Naive thymus-derived CD4-positive, alpha-beta T cell (primary cell): ENCODE measurements at regions not wholly inside any gene's neighbourhood (a gene's known extent, or its start where the extent isn't known, plus 50 kb on each side); places are given as distances from the start of the nearest gene placed in this dataset.

Experiments
- ATAC-seq: fragments of 150-1000 bp; cut with Tn5 transposase; 2 replicates; pipeline ENCODE4 v1.10.0; 2021; ENCODE audit warnings: mild to moderate bottlenecking, moderate library complexity
- CTCF ChIA-PET: fragments of 350-600 bp; sonication (Branson Sonifier 250); formaldehyde crosslinking; loops from one replicate; lab custom pipeline; 2021; ENCODE audit warnings: antibody characterized with exemption; lab: Charles Lee
- POLR2A ChIA-PET: fragments of 350-600 bp; sonication (Branson Sonifier 250); formaldehyde crosslinking; loops from one replicate; lab custom pipeline; 2021; ENCODE audit warnings: antibody characterized with exemption, inconsistent platforms; lab: Charles Lee
- DNase-seq, 9 donors: peaks; one replicate each; pipeline versions ENCODE4 v3.0.0 to v3.0.0-alpha.2; 2020 to 2022; ENCODE audit warnings: mixed read lengths in 1 of 9
- H3K27ac ChIP-seq: one replicate; pipeline ENCODE4 v1.7.0; 2013; ENCODE audit warnings: mild to moderate bottlenecking, low read depth, low read length, moderate library complexity
- H3K27me3 ChIP-seq, 2 donors: one replicate each; pipeline ENCODE4 v1.7.0; 2013; ENCODE audit warnings: low read length in 2 of 2, mild to moderate bottlenecking in 2 of 2, moderate library complexity in 2 of 2; ENCODE audit not compliant: control insufficient read depth in 2 of 2, insufficient read depth in 2 of 2
- H3K36me3 ChIP-seq, 3 experiments: 1 replicate in 2 of 3; 2 replicates in 1 of 3; pipeline ENCODE4 v1.7.0; 2013; ENCODE audit warnings: low read length in 3 of 3, mild to moderate bottlenecking in 3 of 3, moderate library complexity in 1 of 3; ENCODE audit not compliant: insufficient read depth in 3 of 3, control insufficient read depth in 2 of 3
- H3K4me1 ChIP-seq, 2 donors: one replicate each; pipeline ENCODE4 v1.7.0; 2013; ENCODE audit warnings: low read length in 2 of 2, mild to moderate bottlenecking in 2 of 2, moderate library complexity in 1 of 2; ENCODE audit not compliant: control insufficient read depth in 2 of 2, insufficient read depth in 2 of 2
- H3K4me3 ChIP-seq: 2 replicates; pipeline ENCODE4 v1.7.0; 2013; ENCODE audit warnings: mild to moderate bottlenecking, low read length
- H3K9me3 ChIP-seq, 3 experiments: 1 replicate in 2 of 3; 2 replicates in 1 of 3; pipeline ENCODE4 v1.7.0; 2013; ENCODE audit warnings: low read length in 3 of 3; ENCODE audit not compliant: control insufficient read depth in 2 of 3
- H3K27ac Mint-ChIP-seq, 9 donors: one replicate each; pipeline ENCODE4 v1.8.0; 2020 to 2022; ENCODE audit warnings: mixed read lengths in 9 of 9, mild to moderate bottlenecking in 8 of 9, moderate library complexity in 5 of 9, inconsistent platforms in 2 of 9
- H3K27me3 Mint-ChIP-seq, 5 donors: one replicate each; pipeline ENCODE4 v1.8.0; 2021 to 2022; ENCODE audit warnings: mixed read lengths in 5 of 5, mild to moderate bottlenecking in 1 of 5
- H3K36me3 Mint-ChIP-seq, 5 donors: one replicate each; pipeline ENCODE4 v1.8.0; 2020 to 2022; ENCODE audit warnings: mixed read lengths in 5 of 5, mild to moderate bottlenecking in 3 of 5, inconsistent platforms in 1 of 5
- H3K4me1 Mint-ChIP-seq, 7 donors: one replicate each; pipeline ENCODE4 v1.8.0; 2020 to 2022; ENCODE audit warnings: mixed read lengths in 7 of 7, mild to moderate bottlenecking in 3 of 7, inconsistent platforms in 1 of 7
- H3K4me3 Mint-ChIP-seq, 10 donors: one replicate each; pipeline ENCODE4 v1.8.0; 2020 to 2022; ENCODE audit warnings: mild to moderate bottlenecking in 10 of 10, mixed read lengths in 10 of 10, moderate library complexity in 6 of 10, inconsistent platforms in 2 of 10
- H3K9me3 Mint-ChIP-seq, 11 donors: one replicate each; pipeline ENCODE4 v1.8.0; 2020 to 2022; ENCODE audit warnings: mixed read lengths in 11 of 11, mild to moderate bottlenecking in 4 of 11, inconsistent platforms in 1 of 11, moderate library complexity in 1 of 11
- intact Hi-C, 2 donors: fragments of 100-400 bp; cut with micrococcal nuclease; formaldehyde crosslinking; loops; one replicate each; pipeline ENCODE4 v1.15.1; 2023

GRCh38 chr6:169335301-169335700, 81.7 kb upstream of the THBS2 start:
- Mint-ChIP-seq H3K27ac (no peak overlapping the region), H3K9me3 (no peaks in the 10 kb centered on the region), H3K27me3 (peaks cover 8 to 38% (median 29%) of the 10 kb centered on the region in 5 donors), H3K4me1 (peaks cover 0 to 2% (median 0%) of the 10 kb centered on the region in 7 donors), H3K36me3 (no peaks in the 10 kb centered on the region), H3K4me3 (no peak overlapping the region)
- DNase-seq (no peak), ATAC-seq (no peak)
- no peaks in the 10 kb centered on the region for H3K4me1 ChIP-seq
- intact Hi-C loops = no loop called here
- no peaks in the 10 kb centered on the region for H3K36me3 ChIP-seq
- ChIA-PET POLR2A (no interaction called here), CTCF (interaction anchor here (0.6 kb wide), 1 partner anchor 61 kb away, joined by 3 read pairs; no protein-coding TSS in a partner anchor)
- no peaks in the 10 kb centered on the region for H3K9me3 ChIP-seq
- H3K4me3 ChIP-seq = no peak overlapping the region
- H3K27ac ChIP-seq = no peak overlapping the region
- H3K27me3 ChIP-seq = no peaks in the 10 kb centered on the region

DNA sequence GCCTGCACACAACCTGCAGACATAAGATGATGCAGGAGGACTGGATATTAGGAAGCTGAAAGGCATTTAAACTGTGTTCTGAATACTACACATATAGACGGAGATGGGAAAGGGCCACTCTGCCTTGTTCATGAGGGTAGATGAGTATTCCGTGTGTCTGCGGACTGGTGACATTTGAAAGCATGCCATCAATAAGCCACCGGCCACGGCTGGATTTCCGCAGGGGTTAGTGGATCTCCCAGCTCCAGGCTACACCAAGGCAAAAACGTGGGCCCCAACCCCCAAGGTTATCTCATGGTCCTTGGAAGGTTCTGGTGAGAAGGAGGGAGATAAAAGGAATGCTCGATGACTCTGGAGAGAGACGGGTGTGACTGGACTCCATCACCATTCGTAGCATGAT, 78.6 kb upstream of the THBS2 start:
- no peak overlapping the region for H3K27ac ChIP-seq
- H3K9me3 ChIP-seq = no peaks in the 10 kb centered on the region
- intact Hi-C loops = no loop called here
- H3K9me3 Mint-ChIP-seq = peaks cover 0 to 2% (median 0%) of the 10 kb centered on the region in 11 donors
- H3K4me3 ChIP-seq = no peak overlapping the region
- no peaks in the 10 kb centered on the region for H3K27me3 ChIP-seq
- POLR2A ChIA-PET = no interaction called here
- ATAC-seq (no peak), DNase-seq (no peak)
- CTCF ChIA-PET = no interaction called here
- no peak overlapping the region for H3K4me3 Mint-ChIP-seq
- H3K27me3 Mint-ChIP-seq = peaks cover 11 to 55% (median 35%) of the 10 kb centered on the region in 5 donors
- H3K36me3 ChIP-seq = no peaks in the 10 kb centered on the region
- no peak overlapping the region for H3K27ac Mint-ChIP-seq
- H3K4me1 Mint-ChIP-seq = peaks cover 0 to 2% (median 0%) of the 10 kb centered on the region in 7 donors
- no peaks in the 10 kb centered on the region for H3K36me3 Mint-ChIP-seq
- H3K4me1 ChIP-seq = no peaks in the 10 kb centered on the region

GRCh38 chr6:169328112-169328801, 74.6 kb upstream of the THBS2 start:
- Mint-ChIP-seq H3K9me3 (peaks cover 0 to 5% (median 0%) of the 10 kb centered on the region in 11 donors), H3K36me3 (no peaks in the 10 kb centered on the region), H3K4me3 (no peak overlapping the region), H3K4me1 (peaks cover 0 to 2% (median 0%) of the 10 kb centered on the region in 7 donors), H3K27me3 (peaks cover 4 to 55% (median 45%) of the 10 kb centered on the region in 5 donors), H3K27ac (no peak overlapping the region)
- Histone ChIP-seq H3K36me3 (no peaks in the 10 kb centered on the region), H3K9me3 (no peaks in the 10 kb centered on the region), H3K27me3 (no peaks in the 10 kb centered on the region), H3K27ac (no peak overlapping the region), H3K4me1 (no peaks in the 10 kb centered on the region), H3K4me3 (no peak overlapping the region)
- ATAC-seq (no peak), DNase-seq (no peak)
- ChIA-PET POLR2A (no interaction called here), CTCF (no interaction called here)
- intact Hi-C loops = no loop called here

DNA sequence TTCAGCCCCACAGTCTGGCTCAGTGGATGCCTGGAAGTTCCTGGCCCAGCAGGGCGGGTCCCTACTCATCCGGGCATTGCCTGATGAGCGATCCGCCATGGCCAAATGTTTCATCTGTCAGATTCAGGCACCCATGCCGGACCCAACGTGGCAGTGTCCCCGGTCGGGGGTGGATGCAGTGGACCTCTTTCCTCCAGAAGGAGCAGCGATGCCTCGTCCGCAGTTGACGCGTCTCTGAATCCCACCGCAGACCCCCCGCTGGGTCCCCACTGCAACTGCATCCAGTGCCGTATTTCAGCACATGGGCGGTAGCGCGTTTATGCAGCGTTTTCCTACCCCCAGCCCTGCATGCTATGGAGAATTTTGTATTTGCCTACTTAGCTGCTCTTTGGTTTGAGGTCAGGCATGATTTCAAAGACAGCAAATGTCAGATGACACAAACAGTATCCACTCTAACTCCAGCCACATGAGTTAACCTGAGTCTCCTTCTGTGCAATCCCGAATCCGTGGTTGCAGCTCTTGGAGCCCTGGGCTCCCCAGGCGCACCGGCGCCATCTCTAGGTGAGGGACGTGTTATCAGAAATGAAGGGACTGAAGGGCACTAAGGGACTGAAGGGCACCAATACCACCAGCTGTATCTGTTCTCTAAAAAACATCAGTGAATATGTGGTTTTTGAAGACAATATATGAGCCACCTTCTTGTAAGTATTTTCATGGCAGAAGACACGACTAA, 72.6 kb upstream of the THBS2 start:
- Mint-ChIP-seq H3K36me3 (no peaks in the 10 kb centered on the region), H3K27ac (no peak overlapping the region), H3K9me3 (peaks cover 0 to 5% (median 0%) of the 10 kb centered on the region in 11 donors), H3K4me1 (peaks cover 0 to 2% (median 0%) of the 10 kb centered on the region in 7 donors), H3K4me3 (no peak overlapping the region), H3K27me3 (peaks cover 4 to 52% (median 37%) of the 10 kb centered on the region in 5 donors)
- ChIA-PET POLR2A (interaction anchor here (0.5 kb wide), 1 partner anchor 31 kb away, joined by 3 read pairs; no protein-coding TSS in a partner anchor), CTCF (no interaction called here)
- Histone ChIP-seq H3K36me3 (no peaks in the 10 kb centered on the region), H3K27me3 (no peaks in the 10 kb centered on the region), H3K4me3 (no peak overlapping the region), H3K9me3 (no peaks in the 10 kb centered on the region), H3K27ac (no peak overlapping the region), H3K4me1 (no peaks in the 10 kb centered on the region)
- intact Hi-C loops = no loop called here
- DNase-seq = no peak
- no peak for ATAC-seq

GRCh38 chr6:169324656-169325459, 71.2 kb upstream of the THBS2 start:
- Histone ChIP-seq H3K36me3 (no peaks in the 10 kb centered on the region), H3K9me3 (no peaks in the 10 kb centered on the region), H3K27me3 (no peaks in the 10 kb centered on the region), H3K27ac (no peak overlapping the region), H3K4me3 (no peak overlapping the region), H3K4me1 (no peaks in the 10 kb centered on the region)
- ChIA-PET CTCF (no interaction called here), POLR2A (no interaction called here)
- peaks cover 0 to 5% (median 0%) of the 10 kb centered on the region in 11 donors for H3K9me3 Mint-ChIP-seq
- no peak for DNase-seq
- peaks cover 0 to 41% (median 26%) of the 10 kb centered on the region in 5 donors for H3K27me3 Mint-ChIP-seq
- no peaks in the 10 kb centered on the region for H3K36me3 Mint-ChIP-seq
- no peak overlapping the region for H3K4me3 Mint-ChIP-seq
- no peak overlapping the region for H3K27ac Mint-ChIP-seq
- no peak for ATAC-seq
- intact Hi-C loops = no loop called here
- no peaks in the 10 kb centered on the region for H3K4me1 Mint-ChIP-seq

- no peaks in the 10 kb centered on the region for H3K27me3 ChIP-seq
- Mint-ChIP-seq H3K36me3 (no peaks in the 10 kb centered on the region), H3K4me3 (no peak overlapping the region), H3K27ac (no peak overlapping the region), H3K27me3 (peaks cover 0 to 37% (median 24%) of the 10 kb centered on the region in 5 donors), H3K9me3 (peaks cover 0 to 5% (median 0%) of the 10 kb centered on the region in 11 donors), H3K4me1 (no peaks in the 10 kb centered on the region)
- H3K9me3 ChIP-seq = no peaks in the 10 kb centered on the region
- no peak for ATAC-seq
- no peaks in the 10 kb centered on the region for H3K4me1 ChIP-seq
- ChIA-PET POLR2A (no interaction called here), CTCF (no interaction called here)
- DNase-seq = no peak
- H3K27ac ChIP-seq = no peak overlapping the region
- intact Hi-C loops = no loop called here
- H3K4me3 ChIP-seq = no peak overlapping the region
- H3K36me3 ChIP-seq = no peaks in the 10 kb centered on the region
These were observed 70.4 kb upstream of the THBS2 start for GRCh38 chr6:169324086-169324485.
